Smooth muscle cell (in vitro differentiated cells): ENCODE measurements at regions not wholly inside any gene's neighbourhood (a gene's known extent, or its start where the extent isn't known, plus 50 kb on each side); places are given as distances from the start of the nearest gene placed in this dataset.

Experiments
- DNase-seq: peaks from one replicate; lab custom pipeline; 2025; ENCODE audit not compliant: unreplicated experiment; lab: John Stamatoyannopoulos, UW
- H2AFZ ChIP-seq: fragments of 200-600 bp; sonication (generic); 2 replicates; pipeline ENCODE4 v1.6.0; 2016; ENCODE audit warnings: antibody characterized with exemption, low read depth, mild to moderate bottlenecking
- H3F3A ChIP-seq: fragments of 200-600 bp; sonication (generic); 2 replicates; pipeline ENCODE4 v1.6.0; 2017; ENCODE audit warnings: antibody characterized with exemption, low read depth
- H3K27ac ChIP-seq: fragments of 200-600 bp; sonication (generic); 2 replicates; pipeline ENCODE4 v1.5.1; 2016; ENCODE audit warnings: low read depth, mild to moderate bottlenecking
- H3K27me3 ChIP-seq: fragments of 200-600 bp; sonication (generic); 2 replicates; pipeline ENCODE4 v1.6.1; 2016; ENCODE audit warnings: low read depth, mild to moderate bottlenecking
- H3K36me3 ChIP-seq: fragments of 200-600 bp; sonication (generic); 2 replicates; pipeline ENCODE4 v1.5.1; 2016; ENCODE audit warnings: low read depth
- H3K4me1 ChIP-seq: fragments of 200-600 bp; sonication (generic); 2 replicates; pipeline ENCODE4 v1.5.1; 2016; ENCODE audit warnings: low read depth
- H3K4me2 ChIP-seq: fragments of 200-600 bp; sonication (generic); 2 replicates; pipeline ENCODE4 v1.6.0; 2016; ENCODE audit warnings: mild to moderate bottlenecking
- H3K4me3 ChIP-seq: fragments of 200-600 bp; sonication (generic); 2 replicates; pipeline ENCODE4 v1.5.1; 2016; ENCODE audit warnings: mild to moderate bottlenecking
- H3K79me2 ChIP-seq: fragments of 200-600 bp; sonication (generic); 2 replicates; pipeline ENCODE4 v1.6.0; 2016; ENCODE audit warnings: low read depth, mild to moderate bottlenecking
- H3K9ac ChIP-seq: fragments of 200-600 bp; sonication (generic); 2 replicates; pipeline ENCODE4 v1.6.0; 2016; ENCODE audit warnings: low read depth
- H3K9me3 ChIP-seq: fragments of 200-600 bp; sonication (generic); replicated peaks from 2 replicates; pipeline ENCODE4 v1.5.1; 2016; ENCODE audit warnings: low read depth
- H4K20me1 ChIP-seq: fragments of 200-600 bp; sonication (generic); 2 replicates; pipeline ENCODE4 v1.6.0; 2016; ENCODE audit warnings: low read depth
- WGBS: methylation state at CpG from one replicate; pipeline ENCODE4 v1.1.7; 2016; ENCODE audit warnings: low lambda C conversion rate; 5-methylcytosine and 5-hydroxymethylcytosine counted together
- TF ChIP-seq, protein P1 (sequence below): fragments of 200-600 bp; sonication (generic); IDR thresholded peaks from 2 replicates; pipeline ENCODE4 v1.5.1; 2017; ENCODE audit warnings: borderline replicate concordance, mild to moderate bottlenecking, antibody characterized with exemption; ENCODE audit not compliant: insufficient read depth, poor library complexity, severe bottlenecking

DNA sequence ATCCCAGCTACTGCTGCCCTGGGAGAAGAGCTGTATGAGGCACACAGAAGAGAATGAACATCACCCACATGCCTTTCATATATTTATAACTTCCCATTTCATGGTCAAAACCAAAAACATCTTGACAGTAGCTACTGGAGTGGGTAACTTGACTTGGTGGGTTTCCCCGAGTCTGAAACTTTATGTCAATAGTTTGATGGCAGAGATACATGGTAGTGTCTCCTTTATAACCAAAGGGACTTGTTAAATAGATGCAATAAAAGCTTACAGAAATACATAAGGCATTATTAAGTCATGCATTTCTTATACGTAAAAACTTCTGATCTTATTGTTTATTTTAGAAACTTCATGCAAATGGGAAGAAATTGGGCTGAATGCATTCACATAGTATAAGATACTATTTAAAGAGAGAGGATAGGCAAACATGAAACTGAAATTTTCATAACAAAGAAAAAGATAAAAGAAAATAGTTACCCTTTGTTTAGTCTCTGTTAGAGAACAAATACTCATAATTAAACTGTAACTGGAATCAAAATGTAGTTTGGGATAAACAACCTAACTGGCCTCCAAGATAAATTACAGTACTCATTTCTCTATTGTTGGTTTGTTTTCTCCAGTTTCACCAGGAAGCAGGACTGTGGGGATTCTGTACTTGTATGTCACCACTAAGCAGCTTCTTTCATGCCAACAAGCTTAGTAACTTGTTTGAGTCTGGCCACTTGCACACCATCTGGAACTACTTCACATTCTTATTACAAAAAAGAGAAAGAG lies 459.3 kb upstream of the MEF2C start:
- Histone ChIP-seq H3K79me2 (no peaks in the 10 kb centered on the region), H3K36me3 (no peaks in the 10 kb centered on the region), H3K4me2 (peak overlapping the region; percentile 71), H3K27me3 (no peaks in the 10 kb centered on the region), H2AFZ (peak overlapping the region; percentile 71), H3K27ac (peak overlapping the region; percentile 91), H3K4me1 (peaks cover 4% of the 10 kb centered on the region), H4K20me1 (no peaks in the 10 kb centered on the region), H3K9ac (peak overlapping the region; percentile 55), H3K9me3 (no peaks in the 10 kb centered on the region), H3F3A (peaks cover 6% of the 10 kb centered on the region), H3K4me3 (no peak overlapping the region)
- TF ChIP-seq, protein P1, sequence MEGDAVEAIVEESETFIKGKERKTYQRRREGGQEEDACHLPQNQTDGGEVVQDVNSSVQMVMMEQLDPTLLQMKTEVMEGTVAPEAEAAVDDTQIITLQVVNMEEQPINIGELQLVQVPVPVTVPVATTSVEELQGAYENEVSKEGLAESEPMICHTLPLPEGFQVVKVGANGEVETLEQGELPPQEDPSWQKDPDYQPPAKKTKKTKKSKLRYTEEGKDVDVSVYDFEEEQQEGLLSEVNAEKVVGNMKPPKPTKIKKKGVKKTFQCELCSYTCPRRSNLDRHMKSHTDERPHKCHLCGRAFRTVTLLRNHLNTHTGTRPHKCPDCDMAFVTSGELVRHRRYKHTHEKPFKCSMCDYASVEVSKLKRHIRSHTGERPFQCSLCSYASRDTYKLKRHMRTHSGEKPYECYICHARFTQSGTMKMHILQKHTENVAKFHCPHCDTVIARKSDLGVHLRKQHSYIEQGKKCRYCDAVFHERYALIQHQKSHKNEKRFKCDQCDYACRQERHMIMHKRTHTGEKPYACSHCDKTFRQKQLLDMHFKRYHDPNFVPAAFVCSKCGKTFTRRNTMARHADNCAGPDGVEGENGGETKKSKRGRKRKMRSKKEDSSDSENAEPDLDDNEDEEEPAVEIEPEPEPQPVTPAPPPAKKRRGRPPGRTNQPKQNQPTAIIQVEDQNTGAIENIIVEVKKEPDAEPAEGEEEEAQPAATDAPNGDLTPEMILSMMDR: no peak
- no peak for DNase-seq
- 82% methylated on average over 2 of the region's 2 CpGs for WGBS

DNA sequence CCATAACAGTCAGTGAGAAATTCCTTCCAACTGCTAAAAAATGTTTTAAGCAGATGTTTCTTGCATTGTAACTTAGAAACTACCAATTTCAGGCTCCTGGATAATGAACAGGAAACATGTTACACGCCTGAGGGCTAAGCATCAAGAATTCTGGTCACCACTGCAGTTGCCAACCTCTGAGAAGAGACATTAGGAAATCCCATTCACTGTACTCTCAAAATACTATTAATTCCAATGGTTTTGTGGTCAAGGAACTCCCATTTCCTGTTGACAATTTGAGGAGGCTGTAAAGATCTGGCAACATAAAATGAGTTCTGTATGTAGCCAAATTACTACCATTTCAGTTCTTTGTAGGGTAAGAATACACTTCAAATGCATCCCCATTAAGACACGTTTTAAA lies 456.0 kb upstream of the MEF2C start:
- Histone ChIP-seq H3K4me2 (peak overlapping the region; percentile 36), H3K36me3 (no peaks in the 10 kb centered on the region), H3K4me1 (peaks cover 4% of the 10 kb centered on the region), H3K9ac (no peak overlapping the region), H3K9me3 (no peaks in the 10 kb centered on the region), H3F3A (peaks cover 6% of the 10 kb centered on the region), H3K27me3 (no peaks in the 10 kb centered on the region), H4K20me1 (no peaks in the 10 kb centered on the region), H2AFZ (peak overlapping the region; percentile 22), H3K79me2 (no peaks in the 10 kb centered on the region), H3K27ac (peak overlapping the region; percentile 22), H3K4me3 (no peak overlapping the region)
- WGBS: 53% methylated on average over 2 of the region's 2 CpGs
- TF ChIP-seq, protein P1: no peak
- no peak for DNase-seq

DNA sequence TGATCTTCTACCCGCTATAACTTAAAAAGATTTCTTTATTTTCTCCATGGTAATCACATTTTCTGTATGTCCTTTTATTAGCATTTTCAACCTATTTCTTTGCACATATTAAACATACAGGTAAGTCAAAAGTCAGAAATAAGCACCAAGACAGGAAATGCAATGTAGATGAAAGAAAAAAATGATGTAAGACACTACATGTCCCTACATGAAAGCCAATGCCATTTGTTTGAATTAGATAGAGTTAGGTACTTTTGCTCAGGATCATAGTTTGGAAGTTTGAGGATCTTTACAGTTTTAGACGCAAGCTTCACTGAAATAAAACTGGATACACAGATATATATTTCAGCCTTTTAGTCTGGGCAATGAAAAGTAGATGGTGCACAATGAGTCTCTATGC lies 453.1 kb upstream of the MEF2C start:
- H3K79me2 ChIP-seq: no peaks in the 10 kb centered on the region
- no peak overlapping the region for H2AFZ ChIP-seq
- H3K27ac ChIP-seq: no peak overlapping the region
- H3K9ac ChIP-seq: no peak overlapping the region
- no peak overlapping the region for H3K4me3 ChIP-seq
- DNase-seq: no peak
- H3K4me2 ChIP-seq: no peak overlapping the region
- 93% methylated on average over 2 of the region's 2 CpGs for WGBS
- H3K27me3 ChIP-seq: no peaks in the 10 kb centered on the region
- H4K20me1 ChIP-seq: no peaks in the 10 kb centered on the region
- no peaks in the 10 kb centered on the region for H3F3A ChIP-seq
- H3K36me3 ChIP-seq: no peaks in the 10 kb centered on the region
- H3K4me1 ChIP-seq: no peaks in the 10 kb centered on the region
- TF ChIP-seq, protein P1: no peak
- no peaks in the 10 kb centered on the region for H3K9me3 ChIP-seq

DNA sequence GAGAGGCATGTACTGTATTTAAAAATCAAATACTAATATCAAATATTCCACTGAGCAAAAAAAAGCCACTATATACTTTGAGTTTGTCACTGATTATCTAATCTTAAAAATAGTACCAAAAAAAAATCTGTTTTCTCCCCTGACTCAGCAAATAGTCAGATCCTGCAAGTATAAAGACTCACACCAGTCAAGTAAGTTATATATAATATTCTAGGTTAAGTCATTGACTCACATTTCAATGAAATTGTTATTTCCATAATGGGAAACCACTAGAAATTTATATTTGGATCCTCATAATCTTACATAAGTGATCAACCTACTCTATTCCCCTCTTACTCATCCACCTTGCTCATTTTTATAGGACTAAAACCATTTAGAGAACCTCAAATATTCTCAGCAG lies 447.2 kb upstream of the MEF2C start:
- Histone ChIP-seq H3K4me2 (no peak overlapping the region), H3K79me2 (no peaks in the 10 kb centered on the region), H4K20me1 (no peaks in the 10 kb centered on the region), H3K4me1 (no peaks in the 10 kb centered on the region), H2AFZ (no peak overlapping the region), H3K4me3 (no peak overlapping the region), H3K9ac (no peak overlapping the region), H3K27me3 (no peaks in the 10 kb centered on the region), H3K36me3 (no peaks in the 10 kb centered on the region), H3K9me3 (no peaks in the 10 kb centered on the region), H3F3A (no peaks in the 10 kb centered on the region), H3K27ac (no peak overlapping the region)
- no peak for DNase-seq
- TF ChIP-seq, protein P1: no peak
